Gastroesophageal sphincter (tissue), 3 donors: ENCODE measurements at regions not wholly inside any gene's neighbourhood (a gene's known extent, or its start where the extent isn't known, plus 50 kb on each side); places are given as distances from the start of the nearest gene placed in this dataset.

Experiments
- EP300 ChIP-seq: sonication (generic); formaldehyde crosslinking; IDR thresholded peaks from one replicate; pipeline ENCODE4 v1.6.1; 2017; ENCODE audit warnings: antibody characterized with exemption, mild to moderate bottlenecking
- TF ChIP-seq, protein P1 (sequence below), 4 experiments: fragments of 200-600 bp in 2 of 4; fragments of 450-650 bp in 2 of 4; sonication (generic) in 1 of 4; IDR thresholded peaks; one replicate each; pipeline ENCODE4 v1.5.1; 2017 to 2019; ENCODE audit warnings: antibody characterized with exemption in 4 of 4, mild to moderate bottlenecking in 2 of 4, moderate library complexity in 2 of 4

DNA sequence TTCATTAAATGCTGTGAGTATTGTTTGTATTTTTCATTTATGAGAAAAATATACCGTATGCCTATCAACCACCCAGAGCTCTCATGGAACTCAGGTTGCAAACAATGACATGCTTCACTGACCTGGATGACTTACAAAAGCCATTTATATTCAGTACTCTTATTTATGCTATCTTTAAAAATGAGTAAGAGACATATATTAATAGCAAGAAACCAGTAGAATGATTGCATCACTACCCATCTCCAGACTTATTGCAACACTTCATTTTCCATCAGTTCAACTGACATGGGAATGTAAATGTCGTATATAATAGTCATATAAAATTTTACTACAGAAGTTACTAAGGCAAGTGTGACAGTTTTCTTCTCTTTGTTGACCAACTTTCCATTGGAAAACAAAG, 69.1 kb downstream of the OTP start:
- TF ChIP-seq, protein P1, sequence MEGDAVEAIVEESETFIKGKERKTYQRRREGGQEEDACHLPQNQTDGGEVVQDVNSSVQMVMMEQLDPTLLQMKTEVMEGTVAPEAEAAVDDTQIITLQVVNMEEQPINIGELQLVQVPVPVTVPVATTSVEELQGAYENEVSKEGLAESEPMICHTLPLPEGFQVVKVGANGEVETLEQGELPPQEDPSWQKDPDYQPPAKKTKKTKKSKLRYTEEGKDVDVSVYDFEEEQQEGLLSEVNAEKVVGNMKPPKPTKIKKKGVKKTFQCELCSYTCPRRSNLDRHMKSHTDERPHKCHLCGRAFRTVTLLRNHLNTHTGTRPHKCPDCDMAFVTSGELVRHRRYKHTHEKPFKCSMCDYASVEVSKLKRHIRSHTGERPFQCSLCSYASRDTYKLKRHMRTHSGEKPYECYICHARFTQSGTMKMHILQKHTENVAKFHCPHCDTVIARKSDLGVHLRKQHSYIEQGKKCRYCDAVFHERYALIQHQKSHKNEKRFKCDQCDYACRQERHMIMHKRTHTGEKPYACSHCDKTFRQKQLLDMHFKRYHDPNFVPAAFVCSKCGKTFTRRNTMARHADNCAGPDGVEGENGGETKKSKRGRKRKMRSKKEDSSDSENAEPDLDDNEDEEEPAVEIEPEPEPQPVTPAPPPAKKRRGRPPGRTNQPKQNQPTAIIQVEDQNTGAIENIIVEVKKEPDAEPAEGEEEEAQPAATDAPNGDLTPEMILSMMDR (IDR thresholded peaks at IDR 0.05) = no peak
- TF ChIP-seq EP300 = no peak
